HEK293T (cell line): ENCODE measurements at regions not wholly inside any gene's neighbourhood (a gene's known extent, or its start where the extent isn't known, plus 50 kb on each side); places are given as distances from the start of the nearest gene placed in this dataset.
"Not testable (repeated sequence)": the region's sequence is repeated elsewhere in the genome, so short reads cannot be mapped to it uniquely, and the experiment has no call there.

Source experiments
- ELF4 ChIP-seq: fragments of 450-650 bp; IDR thresholded peaks from 2 replicates; pipeline ENCODE4 v1.6.1; 2017; ENCODE audit warnings: antibody characterized with exemption
- FOXA1 ChIP-seq: fragments of 450-650 bp; IDR thresholded peaks from 2 replicates; pipeline ENCODE4 v1.6.1; 2016; ENCODE audit warnings: mild to moderate bottlenecking
- FOXK2 ChIP-seq: fragments of 450-650 bp; IDR thresholded peaks from 2 replicates; pipeline ENCODE4 v1.6.1; 2016; ENCODE audit warnings: mild to moderate bottlenecking
- FOXM1 ChIP-seq: fragments of 450-650 bp; IDR thresholded peaks from 2 replicates; pipeline ENCODE4 v1.6.1; 2017; ENCODE audit warnings: mild to moderate bottlenecking, borderline replicate concordance
- NFRKB ChIP-seq: fragments of 450-650 bp; IDR thresholded peaks from 2 replicates; pipeline ENCODE4 v1.6.1; 2016; ENCODE audit warnings: mild to moderate bottlenecking, moderate library complexity
- SP1 ChIP-seq: fragments of 450-650 bp; IDR thresholded peaks from 2 replicates; pipeline ENCODE4 v1.6.1; 2017
- SUZ12 ChIP-seq: fragments of 450-650 bp; IDR thresholded peaks from 2 replicates; pipeline ENCODE4 v1.6.1; 2016; ENCODE audit warnings: mild to moderate bottlenecking
- TARDBP ChIP-seq: fragments of 450-650 bp; IDR thresholded peaks from 2 replicates; pipeline ENCODE4 v1.6.1; 2016
- ZNF384 ChIP-seq: fragments of 450-650 bp; IDR thresholded peaks from 2 replicates; pipeline ENCODE4 v1.6.1; 2016
- TF ChIP-seq, protein P1 (sequence below): fragments of 450-650 bp; IDR thresholded peaks from 2 replicates; pipeline ENCODE4 v1.6.1; 2016

DNA sequence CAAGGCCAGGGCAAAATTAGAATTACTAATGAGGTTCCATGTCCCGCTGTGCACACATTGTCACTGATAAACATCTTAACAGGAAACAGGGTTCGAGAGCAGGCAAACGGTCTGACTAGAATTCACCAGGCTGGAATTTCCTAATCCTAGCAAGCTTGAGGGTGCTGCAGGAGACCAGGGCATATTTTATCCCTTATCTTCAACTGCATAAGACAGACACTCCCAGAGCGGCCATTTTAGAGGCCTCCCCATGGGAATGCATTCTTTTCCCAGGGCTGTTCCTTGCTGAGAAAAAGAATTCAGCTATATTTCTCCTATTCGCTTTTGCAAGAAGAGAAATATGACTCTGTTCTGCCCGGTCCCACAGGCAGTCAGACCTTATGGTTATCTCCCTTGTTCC, 282.5 kb upstream of the TACR3 start:
- TF ChIP-seq SUZ12, ELF4, SP1, ZNF384, FOXM1, FOXK2, NFRKB, FOXA1, TARDBP: not testable (repeated sequence)
- TF ChIP-seq, protein P1, sequence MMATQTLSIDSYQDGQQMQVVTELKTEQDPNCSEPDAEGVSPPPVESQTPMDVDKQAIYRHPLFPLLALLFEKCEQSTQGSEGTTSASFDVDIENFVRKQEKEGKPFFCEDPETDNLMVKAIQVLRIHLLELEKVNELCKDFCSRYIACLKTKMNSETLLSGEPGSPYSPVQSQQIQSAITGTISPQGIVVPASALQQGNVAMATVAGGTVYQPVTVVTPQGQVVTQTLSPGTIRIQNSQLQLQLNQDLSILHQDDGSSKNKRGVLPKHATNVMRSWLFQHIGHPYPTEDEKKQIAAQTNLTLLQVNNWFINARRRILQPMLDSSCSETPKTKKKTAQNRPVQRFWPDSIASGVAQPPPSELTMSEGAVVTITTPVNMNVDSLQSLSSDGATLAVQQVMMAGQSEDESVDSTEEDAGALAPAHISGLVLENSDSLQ, result not testable (repeated sequence)
